Fibroblast of the aortic adventitia (primary cell): ENCODE measurements at regions not wholly inside any gene's neighbourhood (a gene's known extent, or its start where the extent isn't known, plus 50 kb on each side); places are given as distances from the start of the nearest gene placed in this dataset.

Experiments used
- DNase-seq: peaks from one replicate; pipeline ENCODE4 v3.0.0-alpha.2; 2010; ENCODE audit warnings: low read depth
- H3K4me3 ChIP-seq: 2 replicates; pipeline ENCODE4 v1.5.1; 2011; ENCODE audit warnings: low read depth, mild to moderate bottlenecking, control low read depth, low read length, moderate library complexity
- CTCF ChIP-seq: IDR thresholded peaks from 2 replicates; pipeline ENCODE4 v1.5.1; 2011; ENCODE audit warnings: mild to moderate bottlenecking, low read length, control low read depth, inconsistent platforms; ENCODE audit not compliant: insufficient read depth

- H3K4me3 ChIP-seq = peak overlapping the region; percentile 63
- no peak for DNase-seq
- no peak for TF ChIP-seq CTCF
Observed at GRCh38 chr7:130940326-130940725, 206.3 kb upstream of the KLF14 start.

- DNase-seq = no peak
- peak overlapping the region; percentile 63 for H3K4me3 ChIP-seq
- TF ChIP-seq CTCF = no peak
Observed at GRCh38 chr7:130940907-130941306, 206.9 kb upstream of the KLF14 start.

GRCh38 chr7:130941322-130942210 is 207.6 kb upstream of the KLF14 start:
- peak; percentile 56 for DNase-seq

GRCh38 chr7:130942211-130942964 is 208.4 kb upstream of the KLF14 start:
- H3K4me3 ChIP-seq = peak overlapping the region; percentile 29
- peak; percentile 37 for DNase-seq
- no peak for TF ChIP-seq CTCF

More at GRCh38 chr7:130941322-130942210, 207.6 kb upstream of the KLF14 start:
- no peak for TF ChIP-seq CTCF
- peak overlapping the region; percentile 63 for H3K4me3 ChIP-seq

GRCh38 chr7:130943336-130943901 is 209.4 kb upstream of the KLF14 start:
- peak overlapping the region; percentile 2 for H3K4me3 ChIP-seq
- TF ChIP-seq CTCF = no peak
- peak; percentile 86 for DNase-seq

- no peak for TF ChIP-seq CTCF
- no peak for DNase-seq
- no peak overlapping the region for H3K4me3 ChIP-seq
Observed at GRCh38 chr7:130943981-130944380, 210.0 kb upstream of the KLF14 start.
